ENCODE measurements at regions not wholly inside any gene's neighbourhood (a gene's known extent, or its start where the extent isn't known, plus 50 kb on each side); places are given as distances from the start of the nearest gene placed in this dataset.
"Not testable (repeated sequence)": the region's sequence is repeated elsewhere in the genome, so short reads cannot be mapped to it uniquely, and the experiment has no call there.

DNA sequence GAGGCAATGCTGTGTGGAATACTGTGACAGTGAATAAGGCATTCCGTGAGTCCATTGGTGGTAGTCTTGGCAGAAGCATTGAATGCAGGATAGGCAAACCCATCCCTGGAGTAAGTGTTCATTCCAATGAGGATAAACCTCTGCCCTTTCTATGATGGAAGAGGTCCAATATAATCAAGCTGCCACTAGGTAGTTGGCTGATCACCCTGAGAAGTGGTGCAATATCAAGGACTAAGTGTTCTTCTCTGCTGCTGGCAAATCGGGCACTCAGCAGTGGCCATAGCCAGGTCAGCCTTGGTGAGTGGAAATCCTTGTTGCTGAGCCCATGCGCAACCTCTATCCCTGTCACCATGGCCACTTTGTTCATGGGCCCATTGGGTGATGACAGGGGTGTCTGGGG, 70.1 kb downstream of the FBXO4 start:
- intact Hi-C loops (cut with micrococcal nuclease), result no loop called here
- TF ChIP-seq, protein P1, sequence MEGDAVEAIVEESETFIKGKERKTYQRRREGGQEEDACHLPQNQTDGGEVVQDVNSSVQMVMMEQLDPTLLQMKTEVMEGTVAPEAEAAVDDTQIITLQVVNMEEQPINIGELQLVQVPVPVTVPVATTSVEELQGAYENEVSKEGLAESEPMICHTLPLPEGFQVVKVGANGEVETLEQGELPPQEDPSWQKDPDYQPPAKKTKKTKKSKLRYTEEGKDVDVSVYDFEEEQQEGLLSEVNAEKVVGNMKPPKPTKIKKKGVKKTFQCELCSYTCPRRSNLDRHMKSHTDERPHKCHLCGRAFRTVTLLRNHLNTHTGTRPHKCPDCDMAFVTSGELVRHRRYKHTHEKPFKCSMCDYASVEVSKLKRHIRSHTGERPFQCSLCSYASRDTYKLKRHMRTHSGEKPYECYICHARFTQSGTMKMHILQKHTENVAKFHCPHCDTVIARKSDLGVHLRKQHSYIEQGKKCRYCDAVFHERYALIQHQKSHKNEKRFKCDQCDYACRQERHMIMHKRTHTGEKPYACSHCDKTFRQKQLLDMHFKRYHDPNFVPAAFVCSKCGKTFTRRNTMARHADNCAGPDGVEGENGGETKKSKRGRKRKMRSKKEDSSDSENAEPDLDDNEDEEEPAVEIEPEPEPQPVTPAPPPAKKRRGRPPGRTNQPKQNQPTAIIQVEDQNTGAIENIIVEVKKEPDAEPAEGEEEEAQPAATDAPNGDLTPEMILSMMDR (IDR thresholded peaks at IDR 0.05; ENCODE audit: unreplicated experiment), result no peak
- ChIA-PET POLR2A (no interaction called here), CTCF (interaction anchor here (0.6 kb wide), 1 partner anchor 250 kb away, joined by 3 read pairs; no protein-coding TSS in a partner anchor)
- no peak overlapping the region for H3K4me3 Mint-ChIP-seq (ENCODE audit: unreplicated experiment)
- no peaks in the 10 kb centered on the region for H3K27me3 Mint-ChIP-seq (ENCODE audit: insufficient read depth, unreplicated experiment)
- H3K36me3 Mint-ChIP-seq (ENCODE audit: insufficient read depth, unreplicated experiment), result no peaks in the 10 kb centered on the region
- H3K9me3 Mint-ChIP-seq (ENCODE audit: unreplicated experiment), result peaks cover 7% of the 10 kb centered on the region
- H3K27ac Mint-ChIP-seq (ENCODE audit: low read depth, unreplicated experiment), result no peak overlapping the region
- BruUV-seq (replicated peaks), result no TSS peak
- DNase-seq (ENCODE audit: unreplicated experiment), result no peak
- no peaks in the 10 kb centered on the region for H3K4me1 Mint-ChIP-seq (ENCODE audit: insufficient read depth, unreplicated experiment)

DNA sequence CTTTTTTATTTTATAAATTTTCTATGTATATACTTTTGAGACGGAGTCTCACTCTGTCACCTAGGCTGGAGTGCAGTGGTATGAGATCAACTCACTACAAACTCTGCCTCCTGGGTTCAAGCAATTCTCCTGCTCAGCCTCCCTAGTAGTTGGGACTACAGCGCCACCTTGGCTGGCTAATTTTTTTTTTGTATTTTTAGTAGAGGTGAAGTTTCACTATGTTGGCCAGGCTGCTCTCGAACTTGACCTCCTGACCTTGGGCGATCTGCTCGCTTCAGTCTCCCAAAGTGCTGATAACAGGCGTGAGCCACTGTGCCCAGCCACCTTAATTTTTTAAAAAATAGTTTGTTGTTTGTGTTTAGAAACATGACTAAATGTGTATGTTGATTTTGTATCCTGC, 76.6 kb downstream of the FBXO4 start:
- ChIA-PET CTCF (no interaction called here), POLR2A (no interaction called here)
- TF ChIP-seq, protein P1 (IDR thresholded peaks at IDR 0.05; ENCODE audit: unreplicated experiment), result no peak
- Mint-ChIP-seq H3K4me1 (ENCODE audit: insufficient read depth, unreplicated experiment) (no peaks in the 10 kb centered on the region), H3K36me3 (ENCODE audit: insufficient read depth, unreplicated experiment) (no peaks in the 10 kb centered on the region), H3K9me3 (ENCODE audit: unreplicated experiment) (no peaks in the 10 kb centered on the region), H3K27ac (ENCODE audit: low read depth, unreplicated experiment) (no peak overlapping the region), H3K4me3 (ENCODE audit: unreplicated experiment) (no peak overlapping the region), H3K27me3 (ENCODE audit: insufficient read depth, unreplicated experiment) (no peaks in the 10 kb centered on the region)
- intact Hi-C loops (cut with micrococcal nuclease), result loop anchor here (5.0 to 10.0 kb wide), 2 partner anchors 144 to 763 kb away; no protein-coding TSS in a partner anchor
- DNase-seq (ENCODE audit: unreplicated experiment), result no peak
- BruUV-seq (replicated peaks), result no TSS peak

DNA sequence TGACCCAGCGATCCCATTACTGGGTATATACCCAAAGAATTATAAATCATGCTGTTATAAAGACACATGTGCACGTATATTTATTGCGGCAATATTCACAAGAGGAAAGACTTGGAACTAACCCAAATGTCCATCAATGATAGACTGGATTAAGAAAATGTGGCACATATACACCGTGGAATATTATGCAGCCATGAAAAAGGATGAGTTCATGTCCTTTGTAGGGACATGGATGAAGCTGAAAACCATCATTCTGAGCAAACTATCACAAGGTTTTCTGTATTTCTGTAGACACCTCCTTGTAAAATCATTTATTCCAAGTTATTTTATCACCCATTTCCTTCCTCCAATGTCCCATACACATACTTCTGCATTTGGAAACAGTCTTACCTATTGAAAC, 78.8 kb downstream of the FBXO4 start:
- intact Hi-C loops (cut with micrococcal nuclease), result loop anchor here (5.0 to 10.0 kb wide), 2 partner anchors 147 to 761 kb away; no protein-coding TSS in a partner anchor
- H3K9me3 Mint-ChIP-seq (ENCODE audit: unreplicated experiment); H3K36me3 Mint-ChIP-seq (ENCODE audit: insufficient read depth, unreplicated experiment); POLR2A ChIA-PET; H3K4me1 Mint-ChIP-seq (ENCODE audit: insufficient read depth, unreplicated experiment); H3K4me3 Mint-ChIP-seq (ENCODE audit: unreplicated experiment); H3K27me3 Mint-ChIP-seq (ENCODE audit: insufficient read depth, unreplicated experiment); BruUV-seq (replicated peaks); DNase-seq (ENCODE audit: unreplicated experiment); H3K27ac Mint-ChIP-seq (ENCODE audit: low read depth, unreplicated experiment): not testable (repeated sequence)
- CTCF ChIA-PET, result interaction anchor here (1.5 to 2.5 kb wide), 3 partner anchors 53 to 886 kb away, joined by 3 to 20 read pairs (median 5); no protein-coding TSS in a partner anchor

DNA sequence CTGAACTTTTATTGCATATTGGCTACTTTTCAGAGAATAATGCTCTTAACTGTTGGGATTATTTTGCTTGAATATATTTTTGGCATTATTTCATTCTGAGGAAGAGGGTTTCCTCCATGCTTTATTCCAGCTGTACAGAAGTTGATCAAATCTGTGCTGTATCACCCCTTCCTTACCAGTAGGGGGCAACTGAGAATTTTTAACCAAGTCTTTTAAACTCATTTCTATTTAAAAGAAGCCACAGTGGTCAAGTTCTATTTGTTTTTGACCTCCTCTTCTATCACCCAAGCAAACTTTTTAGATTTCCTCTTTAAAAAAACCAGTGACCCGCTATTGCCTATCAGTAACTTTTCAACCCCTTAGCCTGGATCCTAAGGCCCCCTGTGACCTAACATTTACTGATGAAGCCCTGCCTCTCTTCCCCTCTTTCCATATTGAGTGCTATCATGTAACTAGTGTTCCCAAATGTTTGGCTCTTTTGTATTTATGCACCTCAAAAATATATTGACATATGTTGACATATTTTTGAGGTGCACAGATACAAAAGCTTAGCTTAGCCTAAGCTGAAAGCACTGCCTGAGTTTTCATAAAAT, 80.6 kb downstream of the FBXO4 start:
- H3K9me3 Mint-ChIP-seq (ENCODE audit: unreplicated experiment), result no peaks in the 10 kb centered on the region
- H3K27me3 Mint-ChIP-seq (ENCODE audit: insufficient read depth, unreplicated experiment), result no peaks in the 10 kb centered on the region
- BruUV-seq (replicated peaks), result no TSS peak
- H3K4me3 Mint-ChIP-seq (ENCODE audit: unreplicated experiment), result no peak overlapping the region
- no peak overlapping the region for H3K27ac Mint-ChIP-seq (ENCODE audit: low read depth, unreplicated experiment)
- TF ChIP-seq, protein P1 (IDR thresholded peaks at IDR 0.05; ENCODE audit: unreplicated experiment), result peak; percentile 69
- DNase-seq (ENCODE audit: unreplicated experiment), result peak; percentile 33
- H3K4me1 Mint-ChIP-seq (ENCODE audit: insufficient read depth, unreplicated experiment), result no peaks in the 10 kb centered on the region
- ChIA-PET POLR2A (interaction anchor here (0.6 to 0.9 kb wide), 2 partner anchors 537 to 762 kb away, joined by 3 to 4 read pairs; no protein-coding TSS in a partner anchor), CTCF (interaction anchor here (0.6 to 2.5 kb wide), 19 partner anchors 9 to 884 kb away, joined by 3 to 20 read pairs (median 4); no protein-coding TSS in a partner anchor)
- intact Hi-C loops (cut with micrococcal nuclease), result loop anchor here (1.0 to 10.0 kb wide), 5 partner anchors 52 to 884 kb away; no protein-coding TSS in a partner anchor
- H3K36me3 Mint-ChIP-seq (ENCODE audit: insufficient read depth, unreplicated experiment), result no peaks in the 10 kb centered on the region

Measured in MCF 10A (cell line).